A673 (cell line): ENCODE measurements at regions not wholly inside any gene's neighbourhood (a gene's known extent, or its start where the extent isn't known, plus 50 kb on each side); places are given as distances from the start of the nearest gene placed in this dataset.
"Not testable (repeated sequence)": the region's sequence is repeated elsewhere in the genome, so short reads cannot be mapped to it uniquely, and the experiment has no call there.

Experiments
- BruUV-seq: library from RNA; stranded (reverse); fragments of 400-500 nt; replicated peaks from 2 replicates; lab custom pipeline; 2021; lab: Mats Ljungman, UMichigan
- CTCF ChIA-PET: fragments of 300-600 bp; sonication (Branson Sonifier 250); formaldehyde crosslinking; loops from one replicate; lab custom pipeline; 2022; ENCODE audit warnings: antibody characterized with exemption; lab: Charles Lee
- POLR2A ChIA-PET: fragments of 300-600 bp; sonication (Branson Sonifier 250); formaldehyde crosslinking; loops from one replicate; lab custom pipeline; 2022; ENCODE audit warnings: antibody characterized with exemption; ENCODE audit not compliant: low non-redundant PET; lab: Charles Lee
- DNase-seq: peaks from one replicate; pipeline ENCODE4 v3.0.0-alpha.2; 2015; ENCODE audit warnings: low spot score
- H3K27ac ChIP-seq: fragments of 200-600 bp; sonication (generic); 2 replicates; pipeline ENCODE4 v1.5.1; 2016; ENCODE audit warnings: mixed run types, low read depth, mild to moderate bottlenecking, mixed read lengths, antibody characterized with exemption, low read length; ENCODE audit not compliant: poor library complexity, severe bottlenecking
- H3K27me3 ChIP-seq: fragments of 200-600 bp; sonication (generic); replicated peaks from 2 replicates; pipeline ENCODE4 v1.6.1; 2017; ENCODE audit warnings: mixed run types, low read depth, mild to moderate bottlenecking, mixed read lengths, antibody characterized with exemption, low read length; ENCODE audit not compliant: insufficient read depth, poor library complexity
- H3K36me3 ChIP-seq: fragments of 200-600 bp; sonication (generic); 2 replicates; pipeline ENCODE4 v1.6.1; 2016; ENCODE audit warnings: mixed run types, mild to moderate bottlenecking, mixed read lengths, antibody characterized with exemption, low read length; ENCODE audit not compliant: insufficient read depth, poor library complexity, severe bottlenecking
- H3K4me1 ChIP-seq: fragments of 200-600 bp; sonication (generic); 2 replicates; pipeline ENCODE4 v1.6.1; 2017; ENCODE audit warnings: mixed run types, mild to moderate bottlenecking, mixed read lengths, antibody characterized with exemption, low read length; ENCODE audit not compliant: insufficient read depth, poor library complexity, severe bottlenecking
- H3K4me3 ChIP-seq: fragments of 200-600 bp; sonication (generic); 2 replicates; pipeline ENCODE4 v1.5.1; 2016; ENCODE audit warnings: low read depth, mixed run types, mild to moderate bottlenecking, mixed read lengths, low read length; ENCODE audit not compliant: poor library complexity, severe bottlenecking
- H3K9me3 ChIP-seq: fragments of 200-600 bp; sonication (generic); 2 replicates; pipeline ENCODE4 v1.6.1; 2016; ENCODE audit warnings: mixed run types, low read depth, mild to moderate bottlenecking, mixed read lengths, antibody characterized with exemption, low read length; ENCODE audit not compliant: poor library complexity, severe bottlenecking
- CTCF ChIP-seq: fragments of 300-800, 200-600 bp; sonication (generic); conservative IDR thresholded peaks from 2 replicates; pipeline ENCODE4 v1.5.1; 2017; ENCODE audit warnings: low read depth, mild to moderate bottlenecking, antibody characterized with exemption, low read length, moderate library complexity, mixed read lengths
- EZH2 ChIP-seq: fragments of 200-600 bp; sonication (generic); IDR thresholded peaks from 2 replicates; pipeline ENCODE4 v1.6.1; 2017; ENCODE audit warnings: borderline replicate concordance, low read depth, mild to moderate bottlenecking, mixed read lengths, antibody characterized with exemption, low read length; ENCODE audit not compliant: poor library complexity, severe bottlenecking
- intact Hi-C: fragments of 100-400 bp; cut with micrococcal nuclease; formaldehyde crosslinking; loops from one replicate; pipeline ENCODE4 v1.10.0; 2022; ENCODE audit not compliant: unreplicated experiment

DNA sequence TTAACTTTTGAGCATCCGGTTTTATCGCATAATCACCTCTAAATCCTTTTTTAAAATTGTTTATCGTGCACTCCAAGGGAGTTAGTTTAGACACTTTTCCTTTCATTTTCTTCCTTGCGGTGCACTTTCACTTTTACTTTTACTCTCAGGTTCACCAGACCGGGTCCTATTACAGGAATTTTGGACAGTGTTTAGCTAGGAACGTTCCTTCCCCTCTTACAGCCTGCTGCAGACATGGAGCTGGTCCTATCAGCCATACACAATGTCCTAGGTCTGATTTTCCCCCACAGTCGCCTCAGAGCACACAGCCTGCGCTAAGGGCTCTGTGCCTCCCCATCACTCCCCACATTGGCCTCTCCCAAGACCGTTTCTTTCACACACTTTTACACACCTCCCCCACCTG lies 103.9 kb downstream of the ALG10 start:
- intact Hi-C loops, result no loop called here
- H3K9me3 ChIP-seq, result no peaks in the 10 kb centered on the region
- CTCF ChIA-PET, result interaction anchor here (0.6 kb wide), 1 partner anchor 222 kb away, joined by 3 read pairs; no protein-coding TSS in a partner anchor

GRCh38 chr12:34126805-34127204 lies 104.5 kb downstream of the ALG10 start:
- Histone ChIP-seq H3K4me1 (no peaks in the 10 kb centered on the region), H3K9me3 (no peaks in the 10 kb centered on the region), H3K36me3 (no peaks in the 10 kb centered on the region), H3K4me3 (no peak overlapping the region), H3K27ac (no peak overlapping the region), H3K27me3 (no peaks in the 10 kb centered on the region)
- CTCF ChIA-PET, result interaction anchor here (0.6 kb wide), 1 partner anchor 222 kb away, joined by 3 read pairs; no protein-coding TSS in a partner anchor
- POLR2A ChIA-PET, result no interaction called here
- no TSS peak for BruUV-seq
- DNase-seq, result no peak
- intact Hi-C loops, result no loop called here
- TF ChIP-seq CTCF (no peak), EZH2 (no peak)

More for the DNA sequence above, 103.9 kb downstream of the ALG10 start:
- no peaks in the 10 kb centered on the region for H3K4me1 ChIP-seq
- no peak overlapping the region for H3K4me3 ChIP-seq
- TF ChIP-seq EZH2 (no peak), CTCF (no peak)
- no peaks in the 10 kb centered on the region for H3K36me3 ChIP-seq
- POLR2A ChIA-PET, result no interaction called here
- no peak for DNase-seq
- no peak overlapping the region for H3K27ac ChIP-seq
- no TSS peak for BruUV-seq
- H3K27me3 ChIP-seq, result no peaks in the 10 kb centered on the region

GRCh38 chr12:34127379-34127778 lies 105.1 kb downstream of the ALG10 start:
- H3K9me3 ChIP-seq, H3K27ac ChIP-seq, POLR2A ChIA-PET, BruUV-seq, CTCF ChIA-PET, intact Hi-C loops, H3K4me1 ChIP-seq, H3K4me3 ChIP-seq, DNase-seq, H3K27me3 ChIP-seq, H3K36me3 ChIP-seq: not testable (repeated sequence)

- no TSS peak for BruUV-seq
- CTCF ChIA-PET, result no interaction called here
- Histone ChIP-seq H3K27ac (no peak overlapping the region), H3K9me3 (peaks cover 4% of the 10 kb centered on the region), H3K4me1 (no peaks in the 10 kb centered on the region), H3K4me3 (no peak overlapping the region), H3K27me3 (no peaks in the 10 kb centered on the region), H3K36me3 (no peaks in the 10 kb centered on the region)
- TF ChIP-seq EZH2 (no peak), CTCF (no peak)
- POLR2A ChIA-PET, result no interaction called here
- intact Hi-C loops, result no loop called here
- no peak for DNase-seq
Observed at GRCh38 chr12:34142430-34142829, 120.1 kb downstream of the ALG10 start.
